Superior temporal gyrus (tissue), 1 donor: ENCODE measurements at regions not wholly inside any gene's neighbourhood (a gene's known extent, or its start where the extent isn't known, plus 50 kb on each side); places are given as distances from the start of the nearest gene placed in this dataset.

Experiments used
- DNase-seq: peaks from one replicate; pipeline ENCODE4 v3.0.0-alpha.2; 2016; ENCODE audit errors: extremely low spot score

DNA sequence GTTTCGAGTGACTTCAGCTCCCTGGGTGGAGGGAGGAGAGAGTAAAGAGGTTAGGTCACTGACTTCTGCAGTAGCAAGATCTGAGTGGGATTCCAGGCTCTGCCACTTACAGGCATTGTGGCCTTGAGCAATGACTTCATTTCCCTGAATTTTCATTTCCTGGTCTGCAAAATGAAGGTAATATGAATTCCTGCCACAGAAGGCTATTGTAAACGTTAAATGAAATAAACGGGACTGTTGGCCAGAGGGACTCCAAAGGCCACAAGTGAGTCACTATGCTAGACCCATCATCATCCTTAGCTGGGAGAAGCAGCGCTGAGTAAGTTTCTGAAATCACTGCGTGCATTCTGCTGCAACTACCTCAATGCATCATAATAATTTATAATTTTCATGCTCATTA is 807.8 kb downstream of the AACS start:
- DNase-seq, result no peak

DNA sequence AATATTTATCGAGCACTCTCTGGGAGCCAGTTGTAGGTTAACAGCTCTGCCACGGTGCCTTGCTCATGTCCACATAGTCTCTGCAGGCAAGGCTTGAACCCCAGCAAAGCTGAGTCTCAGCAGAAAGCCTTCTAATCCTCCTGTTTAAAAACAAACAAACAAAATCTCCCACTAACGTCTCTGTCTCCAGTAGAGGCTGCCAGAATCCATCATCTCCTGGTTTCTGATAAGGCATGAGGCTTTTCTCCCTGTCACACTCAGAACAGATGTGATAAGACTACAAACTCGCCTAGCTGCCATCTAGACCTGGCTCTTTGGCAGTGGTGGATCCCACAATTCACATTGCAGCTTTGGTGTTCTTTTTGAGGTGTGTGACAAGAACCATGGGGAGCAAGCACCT is 813.2 kb downstream of the AACS start:
- DNase-seq, result no peak

DNA sequence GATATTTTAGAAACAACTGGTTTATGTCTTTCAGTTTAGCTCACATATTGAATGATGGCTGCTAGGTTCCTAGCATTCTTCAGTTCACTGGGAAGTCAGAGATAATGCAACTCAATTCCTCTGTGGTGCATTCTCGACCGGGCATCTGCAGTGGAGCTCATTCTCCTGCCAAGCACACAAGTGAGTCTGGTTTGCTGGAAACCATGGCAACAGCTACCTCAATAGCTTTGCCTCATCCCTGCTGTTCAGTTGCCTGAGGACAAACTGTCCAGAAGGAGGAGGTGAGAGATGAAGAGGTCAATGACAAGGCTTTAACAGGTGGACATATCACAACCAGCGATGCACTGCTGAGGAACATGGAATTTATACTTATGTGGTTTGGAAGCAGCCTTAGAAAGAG is 816.9 kb downstream of the AACS start:
- DNase-seq, result peak; percentile 69

GRCh38 chr12:125888921-125889320 is 823.7 kb downstream of the AACS start:
- DNase-seq, result no peak

DNA sequence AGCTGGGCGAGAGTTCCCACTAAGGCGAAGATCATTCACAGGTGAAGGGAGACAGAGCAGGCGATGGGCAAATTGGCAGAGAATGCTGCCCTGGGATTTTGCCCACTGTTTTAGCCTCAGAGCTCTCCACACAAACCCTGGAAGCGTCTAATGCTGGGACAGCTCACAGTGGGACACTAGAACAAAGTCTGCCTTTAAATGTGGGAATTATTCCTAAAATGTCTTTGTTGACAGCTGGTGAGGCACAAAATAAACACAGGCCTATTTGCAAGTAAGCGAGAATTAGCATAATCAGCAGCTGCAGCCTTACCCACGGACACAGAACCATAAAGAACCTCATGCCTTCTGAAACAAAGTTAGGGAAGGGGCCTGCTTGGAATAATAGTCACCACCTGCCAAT is 824.5 kb downstream of the AACS start:
- DNase-seq, result peak; percentile 72

DNA sequence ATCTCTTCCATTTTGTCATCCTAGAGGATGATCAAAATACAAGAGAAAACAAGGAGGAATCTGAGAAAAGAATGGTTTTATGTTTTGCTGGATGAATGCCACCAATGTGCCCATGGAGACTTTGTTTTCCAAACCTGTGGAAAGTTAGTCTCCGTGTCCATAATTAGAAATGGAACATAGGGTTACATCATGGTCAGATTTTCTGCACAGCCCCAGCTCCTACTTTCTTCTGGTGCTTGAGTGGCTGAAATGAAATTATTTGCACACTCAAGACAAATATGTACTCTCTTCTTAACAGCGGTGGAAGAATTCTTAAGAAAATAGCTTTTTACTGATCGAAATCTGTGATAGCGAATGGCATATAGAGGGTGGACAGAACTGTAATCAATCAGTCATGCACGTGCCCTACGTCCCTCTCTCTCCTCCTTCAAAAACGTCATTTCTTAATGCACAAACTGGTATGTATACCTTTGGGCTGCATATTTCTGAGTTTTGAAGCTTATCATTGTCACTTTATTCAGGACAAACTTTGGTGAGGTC is 825.2 kb downstream of the AACS start:
- peak; percentile 24 for DNase-seq

GRCh38 chr12:125890971-125891370 is 825.7 kb downstream of the AACS start:
- peak; percentile 34 for DNase-seq

DNA sequence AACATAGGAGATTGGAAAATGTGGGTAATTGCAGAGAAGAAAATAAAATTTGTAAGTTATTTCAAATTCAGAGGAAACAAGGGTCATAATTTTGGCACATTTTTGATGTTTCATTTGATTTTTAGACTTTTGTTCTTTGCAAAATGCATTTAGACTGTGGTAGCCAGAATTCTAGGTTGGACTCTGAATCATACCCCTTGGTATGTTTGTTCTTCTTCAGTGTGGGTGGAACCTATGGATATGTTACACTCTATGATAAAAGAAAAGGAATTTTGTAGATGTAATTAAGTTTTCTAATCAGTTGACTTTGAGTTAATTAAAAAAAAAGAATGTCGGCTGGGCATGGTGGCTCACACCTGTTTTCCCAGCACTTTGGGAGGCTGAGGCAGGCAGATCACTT is 827.0 kb downstream of the AACS start:
- peak; percentile 29 for DNase-seq

- DNase-seq, result no peak
These were observed 837.8 kb downstream of the AACS start for GRCh38 chr12:125902991-125903390.

DNA sequence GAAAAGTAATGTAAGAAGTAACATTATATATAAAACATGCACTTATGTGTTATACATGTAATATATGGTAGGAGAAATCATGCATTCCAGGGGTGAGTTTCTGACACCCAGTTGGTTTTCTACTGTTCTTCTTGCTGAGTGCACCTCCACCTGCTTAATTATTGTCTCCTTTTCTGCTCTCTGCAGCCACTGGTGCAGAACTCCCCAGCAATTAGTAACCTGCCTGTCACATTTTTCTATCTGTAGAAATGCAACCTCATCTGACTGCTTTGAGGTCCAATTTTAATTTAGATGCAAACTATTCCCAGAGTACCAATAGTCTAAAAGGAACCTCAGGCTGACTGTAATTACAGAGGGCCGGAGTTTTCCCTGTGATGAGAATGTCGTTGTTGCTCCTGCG is 842.1 kb downstream of the AACS start:
- no peak for DNase-seq

GRCh38 chr12:125919856-125920470 is 854.7 kb downstream of the AACS start:
- DNase-seq, result no peak

- DNase-seq, result no peak
These were observed 857.1 kb downstream of the AACS start for GRCh38 chr12:125922330-125922729.

DNA sequence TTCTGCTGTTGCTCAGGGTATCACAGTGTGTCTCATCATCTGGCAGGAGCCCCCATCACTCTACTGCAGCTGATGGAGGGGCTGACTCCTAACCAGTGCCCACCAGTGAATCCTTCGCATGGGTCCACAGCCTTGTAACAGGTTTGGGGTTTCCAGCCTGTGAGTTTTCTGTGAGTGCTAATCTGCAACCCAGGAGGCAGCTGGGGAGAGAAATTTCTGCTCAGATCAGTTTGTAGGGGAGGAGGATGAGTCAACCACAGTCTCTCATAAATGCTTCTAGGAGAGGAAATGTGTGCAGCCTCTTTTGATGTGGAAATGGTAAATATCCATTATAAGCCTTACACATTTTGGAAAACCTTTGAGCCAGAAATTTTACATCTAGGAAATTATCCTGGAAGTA is 871.3 kb downstream of the AACS start:
- DNase-seq, result peak; percentile 19

DNA sequence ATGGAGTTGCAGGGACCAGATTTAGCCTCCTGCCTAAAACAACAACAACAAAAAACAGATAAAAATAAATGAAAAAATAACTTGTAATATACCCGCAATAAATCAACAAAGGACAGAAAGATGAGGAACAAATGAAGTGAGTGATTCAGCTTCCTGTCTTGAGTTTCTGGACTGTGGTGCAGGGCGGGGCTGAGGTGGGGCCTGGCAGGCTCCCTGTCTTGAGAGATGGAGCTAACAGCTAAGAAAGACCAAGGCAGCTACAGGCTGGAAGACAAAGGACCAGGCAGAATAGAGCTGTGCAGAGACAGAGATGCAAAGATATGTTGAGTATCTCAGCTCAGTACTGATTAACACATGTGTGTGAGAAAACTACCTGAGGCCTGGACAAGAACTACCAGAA is 879.2 kb downstream of the AACS start:
- no peak for DNase-seq

DNA sequence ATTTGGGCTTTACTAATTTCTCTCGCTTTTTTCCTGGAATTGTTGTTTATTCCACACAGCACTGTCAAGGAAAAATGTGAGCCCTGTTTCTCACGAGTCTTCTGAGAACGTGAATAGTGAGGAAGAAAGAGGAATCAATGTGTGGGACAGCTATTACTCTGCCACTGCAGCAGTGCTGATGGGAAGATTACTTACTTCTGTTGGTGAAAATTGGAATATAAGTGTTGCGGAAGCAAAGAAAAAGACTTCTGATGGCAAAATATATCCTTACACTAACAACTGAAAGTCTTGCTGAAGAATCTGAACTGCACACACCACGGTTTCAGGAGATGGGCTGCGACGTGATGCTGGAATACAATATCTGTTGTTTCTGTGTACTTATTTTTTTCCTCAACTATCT is 884.2 kb downstream of the AACS start:
- no peak for DNase-seq

- DNase-seq, result no peak
These were observed 889.1 kb downstream of the AACS start for GRCh38 chr12:125954362-125954761.

DNA sequence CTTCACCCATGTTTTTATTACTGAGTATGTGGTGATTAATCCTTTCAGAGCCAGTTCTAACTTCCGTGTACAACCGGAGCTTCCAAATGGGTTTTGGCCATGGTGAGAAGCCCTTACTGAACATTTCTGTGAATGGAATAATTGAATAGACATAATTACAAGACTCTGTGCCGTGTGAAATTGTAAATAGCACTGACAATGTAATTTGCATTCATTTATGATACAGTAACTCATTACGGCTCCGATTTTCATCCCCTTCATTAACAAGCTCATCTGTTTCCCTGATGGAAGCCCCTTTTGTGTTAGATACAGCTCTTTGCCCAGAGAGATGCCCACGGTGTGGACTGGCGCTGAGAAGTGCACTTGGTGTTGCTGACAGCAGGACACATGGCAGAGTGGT is 891.0 kb downstream of the AACS start:
- DNase-seq, result no peak

GRCh38 chr12:125966641-125967040 is 901.4 kb downstream of the AACS start:
- DNase-seq, result no peak

DNA sequence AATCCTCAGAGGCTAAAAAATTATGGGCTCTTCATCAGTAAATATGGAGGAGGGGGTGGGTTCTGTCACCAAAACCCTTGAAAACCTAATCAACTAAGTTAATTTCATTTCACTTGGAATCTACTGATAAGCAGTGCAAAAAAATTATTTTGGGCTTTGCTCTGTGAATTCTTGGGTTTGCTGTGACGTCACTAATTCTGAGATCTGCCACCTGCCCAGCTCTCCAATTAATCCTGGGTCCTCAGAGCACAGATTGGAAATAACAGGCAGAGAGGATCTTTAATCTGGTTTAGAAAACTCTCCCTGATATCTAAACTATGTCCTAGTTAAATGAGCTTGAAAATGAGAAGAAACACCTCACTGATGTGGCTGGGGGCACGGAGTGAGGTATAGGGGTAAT is 903.2 kb downstream of the AACS start:
- no peak for DNase-seq

GRCh38 chr12:125971981-125972380 is 906.7 kb downstream of the AACS start:
- DNase-seq, result no peak

GRCh38 chr12:125978286-125978685 is 913.1 kb downstream of the AACS start:
- DNase-seq, result no peak

DNA sequence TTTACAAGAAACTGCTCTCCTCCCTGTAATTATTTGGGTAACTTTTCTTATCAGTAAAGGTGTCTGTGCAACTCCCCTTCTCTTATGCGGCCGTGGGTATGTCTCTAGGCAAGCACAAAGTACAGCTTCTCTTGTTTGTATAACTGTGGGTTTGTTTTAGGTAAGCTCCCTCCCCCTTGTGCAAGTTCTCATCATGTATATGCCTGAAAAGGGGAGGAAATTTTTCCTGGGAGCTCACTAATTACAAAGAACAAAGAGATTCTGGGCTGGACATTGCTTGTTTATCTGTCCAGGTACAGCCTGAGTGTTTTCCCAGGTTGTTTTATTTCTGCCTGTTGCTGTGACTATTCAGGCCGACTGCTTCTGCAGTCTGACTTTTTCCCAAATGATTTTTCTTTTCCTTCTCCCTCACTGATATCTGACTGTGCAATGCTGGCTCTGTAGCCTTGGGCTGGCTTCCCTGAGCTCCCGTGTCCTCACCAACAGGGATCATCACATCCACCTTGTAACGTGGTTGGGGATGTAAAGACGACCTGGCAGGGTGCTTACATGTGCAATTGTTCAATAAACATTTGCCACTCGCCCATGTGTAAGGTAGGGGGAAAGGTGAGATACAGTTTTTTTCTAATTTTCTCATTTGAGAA is 916.5 kb downstream of the AACS start:
- no peak for DNase-seq

DNA sequence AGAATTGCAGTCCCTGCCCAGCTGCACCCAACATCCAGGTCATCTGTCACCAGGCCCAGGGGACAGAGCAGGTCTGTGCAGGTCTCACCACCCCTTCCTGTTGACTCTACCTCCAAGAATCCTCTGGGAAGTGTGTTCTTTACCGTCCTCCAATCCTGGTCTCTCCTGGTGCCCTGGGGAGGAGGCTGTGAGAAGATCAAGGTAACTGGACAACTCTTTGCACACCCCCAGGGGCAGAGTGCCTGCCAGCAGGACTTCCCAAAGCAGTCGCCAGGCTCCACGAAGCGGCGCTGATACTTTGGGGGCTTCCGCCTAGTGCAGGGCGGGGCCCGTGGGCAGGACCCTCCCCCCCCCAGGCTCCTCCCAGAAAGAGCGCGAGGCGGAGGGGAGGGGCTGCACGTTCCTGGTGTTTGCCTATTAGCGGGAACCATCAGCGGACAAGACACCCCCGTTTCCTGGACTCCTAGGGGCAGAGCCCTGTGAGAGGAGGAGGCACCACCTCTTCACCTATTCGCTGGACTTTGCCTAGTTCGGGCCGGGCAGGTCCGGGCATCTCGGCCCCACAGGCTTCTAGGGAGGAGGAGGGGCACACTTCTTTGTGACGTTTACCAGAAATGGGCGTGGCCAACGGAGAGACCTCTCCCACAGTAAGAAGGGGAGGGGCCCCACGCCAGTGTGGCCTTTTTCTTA is 918.0 kb downstream of the AACS start:
- no peak for DNase-seq
